ENCODE measurements at regions not wholly inside any gene's neighbourhood (a gene's known extent, or its start where the extent isn't known, plus 50 kb on each side); places are given as distances from the start of the nearest gene placed in this dataset.

GRCh38 chr12:107317751-107318555, 224.6 kb upstream of the CRY1 start (continued):
- TF ChIP-seq CCNT2 (IDR thresholded peaks at IDR 0.05; ENCODE audit: borderline replicate concordance, extremely low read depth, insufficient read length, low read depth, low read length) (no peak), ZNF384 (IDR thresholded peaks at IDR 0.05; ENCODE audit: low read depth, low read length) (peak; percentile 97), PRDM10 (IDR thresholded peaks at IDR 0.05; ENCODE audit: partially characterized antibody) (peak; percentile 72), IRF9 (tag; IDR thresholded peaks at IDR 0.05) (no peak), NFIC (IDR thresholded peaks at IDR 0.05) (peak; percentile 26; the same call in 1 of the 2 replicates), NR2C1 (IDR thresholded peaks at IDR 0.05) (no peak), NR2C1 (tag; IDR thresholded peaks at IDR 0.05) (no peak), SETDB1 (IDR thresholded peaks at IDR 0.05; ENCODE audit: low read length) (no peak), CHD2 (IDR thresholded peaks at IDR 0.05; ENCODE audit: low read depth, low read length) (no peak), TOE1 (IDR thresholded peaks at IDR 0.05; ENCODE audit: borderline replicate concordance) (no peak), TOE1 (CRISPR knock-in tag; IDR thresholded peaks at IDR 0.05; ENCODE audit: borderline replicate concordance, low read depth) (no peak), BRD9 (IDR thresholded peaks at IDR 0.05; ENCODE audit: low read depth, partially characterized antibody) (no peak), ZNF655 (CRISPR knock-in tag; IDR thresholded peaks at IDR 0.05) (no peak), KDM5B (IDR thresholded peaks at IDR 0.05; ENCODE audit: insufficient replicate concordance, low read depth, low read length) (no peak), ZNF740 (CRISPR knock-in tag; IDR thresholded peaks at IDR 0.05) (no peak), ZNF740 (tag; IDR thresholded peaks at IDR 0.05) (no peak), THAP12 (CRISPR knock-in tag; IDR thresholded peaks at IDR 0.05) (no peak), SP1 (CRISPR knock-in tag; IDR thresholded peaks at IDR 0.05) (peak; percentile 50; the same call in 1 of the 2 replicates), CREBBP (IDR thresholded peaks at IDR 0.05; ENCODE audit: low read depth, low read length) (no peak)
